Stomach (tissue), 8 donors: ENCODE measurements at regions not wholly inside any gene's neighbourhood (a gene's known extent, or its start where the extent isn't known, plus 50 kb on each side); places are given as distances from the start of the nearest gene placed in this dataset.

Experiments
- DNase-seq, 2 donors: peaks; one replicate each; pipeline versions ENCODE4 v3.0.0 to v3.0.0-alpha.2; 2013 to 2019
- H3K27ac ChIP-seq, 5 donors: fragments of 200-600 bp in 4 of 5; sonication (generic) in 4 of 5; one replicate each; pipeline ENCODE4 v1.5.1; 2013 to 2019; ENCODE audit warnings: mild to moderate bottlenecking in 1 of 5, moderate library complexity in 1 of 5
- H3K27me3 ChIP-seq, 3 donors: fragments of 200-600 bp; sonication (generic); one replicate each; pipeline ENCODE4 v1.5.1; 2017 to 2019; ENCODE audit warnings: mixed run types in 1 of 3
- H3K36me3 ChIP-seq, 4 donors: fragments of 200-600 bp; sonication (generic); 1 replicate in 3 of 4; 2 replicates in 1 of 4; pipeline ENCODE4 v1.5.1; 2016 to 2019
- H3K4me1 ChIP-seq, 4 donors: fragments of 200-600 bp; sonication (generic); one replicate each; pipeline ENCODE4 v1.5.1; 2016 to 2019
- H3K4me3 ChIP-seq, 4 donors: fragments of 200-600 bp; sonication (generic) in 3 of 4; one replicate each; pipeline ENCODE4 v1.5.1; 2016 to 2019; ENCODE audit warnings: mild to moderate bottlenecking in 1 of 4
- H3K9me3 ChIP-seq, 4 donors: fragments of 200-600 bp; sonication (generic); one replicate each; pipeline ENCODE4 v1.5.1; 2016 to 2019
- CTCF ChIP-seq, 7 experiments: fragments of 450-650 bp in 4 of 7; fragments of 200-600 bp in 3 of 7; sonication (generic) in 3 of 7; IDR thresholded peaks; one replicate each; pipeline ENCODE4 v1.5.1; 2016 to 2019; ENCODE audit warnings: antibody characterized with exemption in 7 of 7, control low read depth in 2 of 7, mild to moderate bottlenecking in 1 of 7
- EP300 ChIP-seq: sonication (generic); formaldehyde crosslinking; IDR thresholded peaks from one replicate; pipeline ENCODE4 v1.6.1; 2017; ENCODE audit warnings: antibody characterized with exemption
- POLR2A ChIP-seq, 4 donors: fragments of 450-650 bp; IDR thresholded peaks; one replicate each; pipeline ENCODE4 v1.6.1; 2016; ENCODE audit warnings: antibody characterized with exemption in 4 of 4, control low read depth in 2 of 4, mild to moderate bottlenecking in 1 of 4, moderate library complexity in 1 of 4
- POLR2AphosphoS5 ChIP-seq, 3 donors: sonication (generic); formaldehyde crosslinking; IDR thresholded peaks; one replicate each; pipeline ENCODE4 v1.6.1; 2016; ENCODE audit warnings: antibody characterized with exemption in 3 of 3
- WGBS, 5 donors: extraction: QIAGEN DNeasy Blood & Tissue Kit in 3 of 5; methylation state at CpG; one replicate each; pipeline versions ENCODE4 v1.1.5 to v1.1.7; 2013 to 2018; 5-methylcytosine and 5-hydroxymethylcytosine counted together
- intact Hi-C: fragments of 100-400 bp; cut with DNase I; formaldehyde crosslinking; loops from one replicate; pipeline ENCODE4 v1.15.1; 2023; ENCODE audit warnings: low total_unique reads
- donor health status: healthy with polysubstance abuse.
- donor health status: Bipolar disorder and iron deficiency.
- donor health status: healthy.

GRCh38 chr5:39825301-39825700 lies 400.5 kb upstream of the DAB2 start:
- intact Hi-C loops, result no loop called here
- no peak for TF ChIP-seq POLR2AphosphoS5 (IDR thresholded peaks at IDR 0.05)
- no peak for TF ChIP-seq POLR2A (IDR thresholded peaks at IDR 0.05)
- no peak for TF ChIP-seq EP300
- TF ChIP-seq CTCF (IDR thresholded peaks at IDR 0.05), result no peak
- Histone ChIP-seq H3K36me3 (no peaks in the 10 kb centered on the region), H3K9me3 (no peaks in the 10 kb centered on the region), H3K27me3 (no peaks in the 10 kb centered on the region), H3K4me3 (no peak overlapping the region), H3K4me1 (no peaks in the 10 kb centered on the region), H3K27ac (no peak overlapping the region)
- 65 to 73% (median 69%) methylated on average over 3 of the region's 3 CpGs for WGBS, 5 donors
- no peak for DNase-seq

DNA sequence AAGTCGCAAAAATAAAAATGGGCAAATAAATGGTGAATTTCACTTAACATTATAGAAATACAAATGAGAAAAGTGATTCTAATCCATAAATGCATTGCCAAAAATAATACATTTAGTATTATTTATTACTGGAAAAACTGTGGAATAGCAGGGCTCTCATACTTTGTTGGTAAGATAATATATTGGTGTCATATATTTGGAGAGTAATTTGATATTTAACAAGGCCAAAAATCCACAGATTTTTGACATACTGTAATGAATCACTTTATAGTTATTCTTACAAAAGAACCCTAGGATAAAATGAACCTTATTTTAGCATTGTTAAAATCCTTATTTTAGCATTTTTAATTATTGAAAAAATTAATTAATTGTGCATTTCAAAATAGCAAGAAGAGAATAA lies 397.2 kb upstream of the DAB2 start:
- intact Hi-C loops, result no loop called here
- no peak for TF ChIP-seq POLR2AphosphoS5 (IDR thresholded peaks at IDR 0.05)
- TF ChIP-seq CTCF (IDR thresholded peaks at IDR 0.05), result no peak
- TF ChIP-seq POLR2A (IDR thresholded peaks at IDR 0.05), result no peak
- no peak for TF ChIP-seq EP300
- WGBS, 5 donors, result 89 to 97% (median 94%) methylated on average over 1 of the region's 1 CpG
- H3K27me3 ChIP-seq, result no peaks in the 10 kb centered on the region
- no peak for DNase-seq
- no peaks in the 10 kb centered on the region for H3K36me3 ChIP-seq
- H3K9me3 ChIP-seq, result no peaks in the 10 kb centered on the region
- H3K4me3 ChIP-seq, result no peak overlapping the region
- no peaks in the 10 kb centered on the region for H3K4me1 ChIP-seq
- H3K27ac ChIP-seq, result no peak overlapping the region

GRCh38 chr5:39816866-39817265 lies 392.1 kb upstream of the DAB2 start:
- Histone ChIP-seq H3K9me3 (no peaks in the 10 kb centered on the region), H3K27me3 (no peaks in the 10 kb centered on the region), H3K4me1 (no peaks in the 10 kb centered on the region), H3K27ac (no peak overlapping the region), H3K4me3 (no peak overlapping the region), H3K36me3 (no peaks in the 10 kb centered on the region)
- intact Hi-C loops, result no loop called here
- TF ChIP-seq EP300 (no peak), POLR2A (IDR thresholded peaks at IDR 0.05) (no peak), CTCF (IDR thresholded peaks at IDR 0.05) (no peak), POLR2AphosphoS5 (IDR thresholded peaks at IDR 0.05) (no peak)
- no peak for DNase-seq
- WGBS, 5 donors, result 69 to 86% (median 80%) methylated on average over 3 of the region's 3 CpGs

- H3K27me3 ChIP-seq, result no peaks in the 10 kb centered on the region
- TF ChIP-seq CTCF (IDR thresholded peaks at IDR 0.05) (no peak), POLR2AphosphoS5 (IDR thresholded peaks at IDR 0.05) (no peak), POLR2A (IDR thresholded peaks at IDR 0.05) (no peak), EP300 (no peak)
- intact Hi-C loops, result no loop called here
- no peak for DNase-seq
- H3K9me3 ChIP-seq, result no peaks in the 10 kb centered on the region
- no peak overlapping the region for H3K27ac ChIP-seq
- no peaks in the 10 kb centered on the region for H3K4me1 ChIP-seq
- WGBS, 5 donors, result 69 to 80% (median 76%) methylated on average over 5 of the region's 5 CpGs
- no peak overlapping the region for H3K4me3 ChIP-seq
- H3K36me3 ChIP-seq, result no peaks in the 10 kb centered on the region
These were observed 391.5 kb upstream of the DAB2 start for GRCh38 chr5:39816156-39816845.
